Aorta (tissue), 5 donors: ENCODE measurements at regions not wholly inside any gene's neighbourhood (a gene's known extent, or its start where the extent isn't known, plus 50 kb on each side); places are given as distances from the start of the nearest gene placed in this dataset.

Experiments
- ATAC-seq: fragments of 200-7000 bp; cut with Tn5 transposase; one replicate; pipeline ENCODE4 v1.9.1; 2022; ENCODE audit warnings: moderate library complexity; ENCODE audit not compliant: low FRiP score
- DNase-seq, 2 donors: peaks; one replicate each; pipeline ENCODE4 v3.0.0-alpha.2; 2020
- H3K27ac ChIP-seq, 2 donors: one replicate each; pipeline ENCODE4 v1.5.1; 2013; ENCODE audit warnings: low read length in 2 of 2, mild to moderate bottlenecking in 2 of 2, moderate library complexity in 2 of 2, control low read depth in 1 of 2, inconsistent platforms in 1 of 2, low read depth in 1 of 2
- H3K27me3 ChIP-seq, 2 donors: one replicate each; pipeline ENCODE4 v1.6.1; 2013; ENCODE audit warnings: control low read depth in 1 of 2, low read length in 1 of 2, mild to moderate bottlenecking in 1 of 2, moderate library complexity in 1 of 2; ENCODE audit not compliant: insufficient read depth in 2 of 2, control insufficient read depth in 1 of 2
- H3K36me3 ChIP-seq, 2 donors: one replicate each; pipeline ENCODE4 v1.6.1; 2013; ENCODE audit warnings: control low read depth in 1 of 2, low read length in 1 of 2, mild to moderate bottlenecking in 1 of 2; ENCODE audit not compliant: insufficient read depth in 2 of 2, control insufficient read depth in 1 of 2
- H3K4me1 ChIP-seq, 2 donors: one replicate each; pipeline ENCODE4 v1.6.1; 2013; ENCODE audit warnings: low read length in 2 of 2, control low read depth in 1 of 2, mild to moderate bottlenecking in 1 of 2, moderate library complexity in 1 of 2; ENCODE audit not compliant: insufficient read depth in 2 of 2, control insufficient read depth in 1 of 2
- H3K4me3 ChIP-seq, 2 donors: one replicate each; pipeline ENCODE4 v1.5.1; 2013; ENCODE audit warnings: low read length in 2 of 2, control low read depth in 1 of 2, mild to moderate bottlenecking in 1 of 2
- H3K9me3 ChIP-seq: one replicate; pipeline ENCODE4 v1.6.1; 2013; ENCODE audit warnings: mild to moderate bottlenecking, low read length; ENCODE audit not compliant: control insufficient read depth
- WGBS, 2 donors: extraction: QIAGEN DNeasy Blood & Tissue Kit; methylation state at CpG; one replicate each; pipeline ENCODE4 v1.1.7; 2013; 5-methylcytosine and 5-hydroxymethylcytosine counted together
- intact Hi-C, 2 donors: fragments of 100-400 bp; cut with DNase I; formaldehyde crosslinking; loops; one replicate each; pipeline versions ENCODE4 v1.14.2 to v1.15.0; 2022
- donor health status: healthy with polysubstance abuse.
- donor health status: Bipolar disorder and iron deficiency.
- donor health status: DM: no; HTN: no; CAD: no.
- donor health status: DM: no; HTN: no; CAD: no.
- donor health status: DM: yes; HTN: yes; CAD: no.

DNA sequence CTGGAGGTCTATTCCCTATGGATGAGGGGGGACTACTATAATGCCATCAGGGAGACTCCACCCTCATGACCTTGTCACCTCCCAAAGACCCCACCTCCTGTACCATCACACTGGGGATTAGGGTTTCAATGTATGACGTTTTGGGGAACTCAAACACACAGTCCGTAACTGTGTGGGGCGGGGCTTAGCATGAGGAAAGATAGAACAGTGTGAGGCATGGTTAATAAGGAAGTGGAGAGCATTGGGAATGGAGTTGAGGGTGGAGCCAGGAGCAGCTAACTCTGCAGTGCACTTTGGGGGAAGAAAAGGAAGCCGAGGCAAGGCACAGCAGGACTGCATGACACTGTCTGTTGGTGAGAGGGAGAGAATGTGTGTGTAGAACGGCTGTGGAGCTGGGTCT lies 90.9 kb upstream of the AGBL1 start:
- DNase-seq (no peak), ATAC-seq (no peak)
- Histone ChIP-seq H3K27ac (no peak overlapping the region), H3K36me3 (no peaks in the 10 kb centered on the region), H3K27me3 (no peaks in the 10 kb centered on the region), H3K9me3 (peaks cover 2% of the 10 kb centered on the region), H3K4me3 (no peak overlapping the region), H3K4me1 (no peaks in the 10 kb centered on the region)
- intact Hi-C loops: no loop called here
- WGBS, 2 donors: 63 to 68% methylated on average over 5 of the region's 5 CpGs

GRCh38 chr15:85992224-85992623 lies 87.4 kb upstream of the AGBL1 start:
- ATAC-seq (no peak), DNase-seq (no peak)
- Histone ChIP-seq H3K4me1 (no peaks in the 10 kb centered on the region), H3K9me3 (peaks cover 2% of the 10 kb centered on the region), H3K27me3 (no peaks in the 10 kb centered on the region), H3K27ac (no peak overlapping the region), H3K4me3 (no peak overlapping the region), H3K36me3 (no peaks in the 10 kb centered on the region)
- intact Hi-C loops: no loop called here
- 79 to 87% methylated on average over 3 of the region's 3 CpGs for WGBS, 2 donors

DNA sequence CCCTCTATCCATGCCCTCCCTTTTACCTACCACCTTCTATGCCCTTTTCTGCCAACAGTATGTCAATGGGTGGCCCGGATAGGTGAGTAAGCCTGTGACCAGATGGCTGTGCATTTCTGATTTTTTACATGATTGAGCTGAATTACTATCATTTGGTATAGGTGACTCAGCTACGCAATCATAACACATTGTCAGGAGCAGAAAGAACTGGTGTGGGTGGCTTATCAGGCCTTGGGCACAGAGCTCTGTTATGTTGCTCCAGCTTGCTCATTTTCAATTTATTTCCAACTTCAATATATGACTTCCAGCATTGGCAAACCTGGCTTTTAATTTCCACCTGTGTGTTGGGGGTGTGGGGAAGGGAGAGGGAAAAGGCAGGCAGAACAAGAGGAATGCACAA lies 86.6 kb upstream of the AGBL1 start:
- no peak for ATAC-seq
- peaks cover 2% of the 10 kb centered on the region for H3K9me3 ChIP-seq
- H3K27ac ChIP-seq: no peak overlapping the region
- DNase-seq: no peak
- H3K36me3 ChIP-seq: no peaks in the 10 kb centered on the region
- 80 to 84% methylated on average over 2 of the region's 2 CpGs for WGBS, 2 donors
- H3K4me3 ChIP-seq: no peak overlapping the region
- intact Hi-C loops: no loop called here
- H3K27me3 ChIP-seq: no peaks in the 10 kb centered on the region
- H3K4me1 ChIP-seq: no peaks in the 10 kb centered on the region

GRCh38 chr15:85997618-85998017 lies 82.1 kb upstream of the AGBL1 start:
- no peaks in the 10 kb centered on the region for H3K27me3 ChIP-seq
- 69 to 74% methylated on average over 5 of the region's 5 CpGs for WGBS, 2 donors
- intact Hi-C loops: no loop called here
- no peaks in the 10 kb centered on the region for H3K4me1 ChIP-seq
- no peak for ATAC-seq
- H3K4me3 ChIP-seq: no peak overlapping the region
- no peaks in the 10 kb centered on the region for H3K9me3 ChIP-seq
- H3K36me3 ChIP-seq: no peaks in the 10 kb centered on the region
- H3K27ac ChIP-seq: no peak overlapping the region
- DNase-seq: no peak

DNA sequence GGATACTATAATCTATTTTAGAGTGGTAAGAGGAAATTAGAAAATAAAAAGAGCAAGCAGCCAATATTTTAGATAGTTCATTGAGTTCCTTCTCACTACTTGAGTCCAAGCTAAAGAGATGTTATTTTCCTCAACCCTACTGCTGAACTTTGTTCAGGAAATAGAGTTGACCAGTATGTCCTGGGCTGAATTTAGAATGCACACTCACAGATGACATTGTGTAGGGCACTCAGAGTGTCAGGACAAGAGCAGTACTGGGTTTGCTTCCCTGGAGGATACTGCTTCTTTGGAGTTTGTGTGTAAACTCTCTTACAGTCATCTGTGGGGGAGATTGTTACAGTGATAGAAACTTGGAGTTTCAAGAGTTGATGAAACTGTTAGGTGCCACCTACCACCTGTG lies 80.0 kb upstream of the AGBL1 start:
- intact Hi-C loops: no loop called here
- Histone ChIP-seq H3K27ac (no peak overlapping the region), H3K4me1 (no peaks in the 10 kb centered on the region), H3K36me3 (no peaks in the 10 kb centered on the region), H3K27me3 (no peaks in the 10 kb centered on the region), H3K9me3 (peaks cover 2% of the 10 kb centered on the region), H3K4me3 (no peak overlapping the region)
- no peak for ATAC-seq
- DNase-seq: no peak

- H3K27ac ChIP-seq: no peak overlapping the region
- H3K4me1 ChIP-seq: no peaks in the 10 kb centered on the region
- intact Hi-C loops: no loop called here
- no peaks in the 10 kb centered on the region for H3K36me3 ChIP-seq
- no peak overlapping the region for H3K4me3 ChIP-seq
- ATAC-seq: no peak
- no peaks in the 10 kb centered on the region for H3K27me3 ChIP-seq
- H3K9me3 ChIP-seq: peaks cover 2% of the 10 kb centered on the region
- DNase-seq: no peak
- 41 to 54% methylated on average over 3 to 4 of the region's 4 CpGs for WGBS, 2 donors
These were observed 78.5 kb upstream of the AGBL1 start for GRCh38 chr15:86001200-86001599.

GRCh38 chr15:86002444-86002843 lies 77.2 kb upstream of the AGBL1 start:
- no peaks in the 10 kb centered on the region for H3K36me3 ChIP-seq
- no peaks in the 10 kb centered on the region for H3K4me1 ChIP-seq
- no peaks in the 10 kb centered on the region for H3K27me3 ChIP-seq
- peaks cover 2% of the 10 kb centered on the region for H3K9me3 ChIP-seq
- no peak overlapping the region for H3K27ac ChIP-seq
- no peak overlapping the region for H3K4me3 ChIP-seq
- ATAC-seq: no peak
- intact Hi-C loops: no loop called here
- no peak for DNase-seq

DNA sequence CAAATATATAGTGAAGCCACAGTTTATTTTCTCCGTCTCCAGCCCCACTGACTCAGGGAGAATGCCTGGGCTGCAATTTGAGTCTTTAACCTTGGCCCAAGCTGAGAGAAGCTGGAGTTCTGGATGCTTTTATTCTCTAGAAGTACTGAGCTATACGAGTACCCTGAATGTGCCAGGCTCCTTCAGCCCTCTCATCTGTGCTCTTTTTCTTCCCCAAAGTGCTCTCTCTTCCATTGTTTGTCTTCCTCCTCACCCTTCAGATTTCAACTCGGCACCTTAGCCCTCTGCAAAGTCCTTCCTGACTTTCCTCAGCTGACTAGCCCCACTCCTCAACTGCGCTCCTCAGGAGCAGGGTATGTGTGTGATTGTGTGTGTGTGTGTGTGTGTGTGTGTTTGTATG lies 75.6 kb upstream of the AGBL1 start:
- ATAC-seq (no peak), DNase-seq (no peak)
- intact Hi-C loops: no loop called here
- Histone ChIP-seq H3K4me1 (no peaks in the 10 kb centered on the region), H3K36me3 (no peaks in the 10 kb centered on the region), H3K27ac (no peak overlapping the region), H3K27me3 (no peaks in the 10 kb centered on the region), H3K4me3 (no peak overlapping the region), H3K9me3 (peaks cover 2% of the 10 kb centered on the region)
- 63 to 66% methylated on average over 4 of the region's 4 CpGs for WGBS, 2 donors

GRCh38 chr15:86006546-86006945 lies 73.1 kb upstream of the AGBL1 start:
- intact Hi-C loops: no loop called here
- peaks cover 2% of the 10 kb centered on the region for H3K9me3 ChIP-seq
- 89% methylated on average over 2 of the region's 2 CpGs for WGBS, 2 donors
- H3K4me1 ChIP-seq: no peaks in the 10 kb centered on the region
- no peak overlapping the region for H3K27ac ChIP-seq
- H3K36me3 ChIP-seq: no peaks in the 10 kb centered on the region
- H3K4me3 ChIP-seq: no peak overlapping the region
- DNase-seq (no peak), ATAC-seq (no peak)
- no peaks in the 10 kb centered on the region for H3K27me3 ChIP-seq

GRCh38 chr15:86009727-86010126 lies 69.9 kb upstream of the AGBL1 start:
- Histone ChIP-seq H3K4me1 (no peaks in the 10 kb centered on the region), H3K36me3 (no peaks in the 10 kb centered on the region), H3K27me3 (no peaks in the 10 kb centered on the region), H3K9me3 (no peaks in the 10 kb centered on the region), H3K4me3 (no peak overlapping the region), H3K27ac (no peak overlapping the region)
- WGBS, 2 donors: 65 to 74% methylated on average over 4 of the region's 4 CpGs
- DNase-seq (no peak), ATAC-seq (no peak)
- intact Hi-C loops: no loop called here
